22Rv1 (cell line): ENCODE measurements at regions not wholly inside any gene's neighbourhood (a gene's known extent, or its start where the extent isn't known, plus 50 kb on each side); places are given as distances from the start of the nearest gene placed in this dataset.

Source experiments
- CTCF ChIP-seq: fragments of 450-650 bp; IDR thresholded peaks from 2 replicates; pipeline ENCODE4 v1.5.1; 2017; ENCODE audit warnings: mild to moderate bottlenecking
- ZFX ChIP-seq: fragments of 450-650 bp; IDR thresholded peaks from 2 replicates; pipeline ENCODE4 v1.6.1; 2017; ENCODE audit warnings: antibody characterized with exemption, borderline replicate concordance

DNA sequence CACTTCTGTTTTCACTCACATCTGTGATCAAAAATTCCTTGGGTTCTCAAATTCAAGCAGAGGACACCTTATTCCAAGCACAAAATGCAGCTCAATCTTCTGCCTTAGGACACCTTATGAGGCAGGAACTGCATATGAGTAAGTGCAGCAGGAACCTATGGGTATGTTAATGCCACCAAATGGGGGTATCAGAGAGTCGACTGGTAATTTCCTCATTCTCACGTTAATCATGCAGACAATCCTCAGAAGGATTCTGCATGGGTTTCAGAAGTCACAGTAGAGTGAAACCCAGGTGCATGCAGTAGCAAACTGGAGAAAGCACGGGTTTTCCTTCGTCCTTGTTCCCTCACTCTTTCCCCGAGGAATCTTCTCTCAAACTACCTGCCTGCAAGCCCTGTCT is 452.8 kb downstream of the CBLN2 start:
- TF ChIP-seq CTCF: no peak
- TF ChIP-seq ZFX: no peak
